ENCODE measurements at regions not wholly inside any gene's neighbourhood (a gene's known extent, or its start where the extent isn't known, plus 50 kb on each side); places are given as distances from the start of the nearest gene placed in this dataset.
"Not testable (repeated sequence)": the region's sequence is repeated elsewhere in the genome, so short reads cannot be mapped to it uniquely, and the experiment has no call there.

GRCh38 chr10:34895977-34896376 lies 80.9 kb upstream of the PARD3 start:
- 85 to 94% methylated on average over 3 of the region's 3 CpGs for WGBS, 2 donors

GRCh38 chr10:34895046-34895445 lies 80.0 kb upstream of the PARD3 start:
- H3K4me1 ChIP-seq (ENCODE audit: control insufficient read depth in 2 of 2, insufficient read depth in 2 of 2, low read length in 1 of 2); H3K27ac ChIP-seq (ENCODE audit: low read depth in 2 of 2, low read length in 1 of 2); H3K36me3 ChIP-seq (ENCODE audit: control insufficient read depth in 2 of 2, insufficient read depth in 2 of 2, low read length in 1 of 2); H3K4me3 ChIP-seq (ENCODE audit: low read depth in 1 of 2, low read length in 2 of 2); H3K27me3 ChIP-seq (ENCODE audit: control insufficient read depth in 1 of 2, insufficient read depth in 2 of 2, low read length in 2 of 2); H3K9me3 ChIP-seq (ENCODE audit: control insufficient read depth in 2 of 2, insufficient read depth in 1 of 2, low read depth in 1 of 2, low read length in 1 of 2): not testable (repeated sequence)
- WGBS, 2 donors: 89 to 92% methylated on average over 3 of the region's 3 CpGs

More at GRCh38 chr10:34895977-34896376, 80.9 kb upstream of the PARD3 start:
- Histone ChIP-seq H3K4me3 (ENCODE audit: low read depth in 1 of 2, low read length in 2 of 2) (no peak overlapping the region), H3K27ac (ENCODE audit: low read depth in 2 of 2, low read length in 1 of 2) (no peak overlapping the region), H3K27me3 (ENCODE audit: control insufficient read depth in 1 of 2, insufficient read depth in 2 of 2, low read length in 2 of 2) (no peaks in the 10 kb centered on the region), H3K36me3 (ENCODE audit: control insufficient read depth in 2 of 2, insufficient read depth in 2 of 2, low read length in 1 of 2) (no peaks in the 10 kb centered on the region), H3K4me1 (ENCODE audit: control insufficient read depth in 2 of 2, insufficient read depth in 2 of 2, low read length in 1 of 2) (no peaks in the 10 kb centered on the region), H3K9me3 (ENCODE audit: control insufficient read depth in 2 of 2, insufficient read depth in 1 of 2, low read depth in 1 of 2, low read length in 1 of 2) (no peaks in the 10 kb centered on the region)

- not testable (repeated sequence) for H3K27me3 ChIP-seq (ENCODE audit: control insufficient read depth in 1 of 2, insufficient read depth in 2 of 2, low read length in 2 of 2); H3K27ac ChIP-seq (ENCODE audit: low read depth in 2 of 2, low read length in 1 of 2); H3K36me3 ChIP-seq (ENCODE audit: control insufficient read depth in 2 of 2, insufficient read depth in 2 of 2, low read length in 1 of 2); H3K4me3 ChIP-seq (ENCODE audit: low read depth in 1 of 2, low read length in 2 of 2); H3K4me1 ChIP-seq (ENCODE audit: control insufficient read depth in 2 of 2, insufficient read depth in 2 of 2, low read length in 1 of 2); H3K9me3 ChIP-seq (ENCODE audit: control insufficient read depth in 2 of 2, insufficient read depth in 1 of 2, low read depth in 1 of 2, low read length in 1 of 2)
- 95 to 96% methylated on average over 6 of the region's 6 CpGs for WGBS, 2 donors
Observed at GRCh38 chr10:34892521-34892920, 77.4 kb upstream of the PARD3 start.

DNA sequence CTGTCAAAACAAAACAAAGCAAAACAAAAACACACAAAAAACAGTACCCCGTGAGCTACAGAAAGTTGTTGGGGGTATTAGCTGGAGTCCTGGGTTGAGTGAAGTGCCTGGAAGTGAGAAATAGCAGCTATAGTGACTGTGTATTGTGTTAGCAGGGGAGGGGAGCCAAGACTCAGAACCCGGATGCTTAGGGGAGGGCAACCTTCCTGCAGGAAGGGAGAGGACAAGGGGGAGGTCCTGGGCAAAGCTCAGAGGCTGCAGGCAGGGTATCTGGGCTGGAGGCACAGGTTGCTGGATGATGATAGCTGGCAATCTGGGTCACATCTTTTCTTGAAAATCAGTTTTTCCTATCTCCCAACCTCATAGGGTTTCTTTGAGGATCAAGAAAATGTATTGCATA lies 75.8 kb upstream of the PARD3 start:
- H3K36me3 ChIP-seq (ENCODE audit: control insufficient read depth in 2 of 2, insufficient read depth in 2 of 2, low read length in 1 of 2): no peaks in the 10 kb centered on the region
- no peak overlapping the region for H3K4me3 ChIP-seq (ENCODE audit: low read depth in 1 of 2, low read length in 2 of 2)
- H3K9me3 ChIP-seq (ENCODE audit: control insufficient read depth in 2 of 2, insufficient read depth in 1 of 2, low read depth in 1 of 2, low read length in 1 of 2): no peaks in the 10 kb centered on the region
- peaks cover 0 to under 1% of the 10 kb centered on the region in 2 donors for H3K4me1 ChIP-seq (ENCODE audit: control insufficient read depth in 2 of 2, insufficient read depth in 2 of 2, low read length in 1 of 2)
- no peaks in the 10 kb centered on the region for H3K27me3 ChIP-seq (ENCODE audit: control insufficient read depth in 1 of 2, insufficient read depth in 2 of 2, low read length in 2 of 2)
- 34 to 35% methylated on average over 2 of the region's 2 CpGs for WGBS, 2 donors
- no peak overlapping the region for H3K27ac ChIP-seq (ENCODE audit: low read depth in 2 of 2, low read length in 1 of 2)

- Histone ChIP-seq H3K9me3 (ENCODE audit: control insufficient read depth in 2 of 2, insufficient read depth in 1 of 2, low read depth in 1 of 2, low read length in 1 of 2) (no peaks in the 10 kb centered on the region), H3K4me1 (ENCODE audit: control insufficient read depth in 2 of 2, insufficient read depth in 2 of 2, low read length in 1 of 2) (peaks cover 0 to 3% of the 10 kb centered on the region in 2 donors), H3K27me3 (ENCODE audit: control insufficient read depth in 1 of 2, insufficient read depth in 2 of 2, low read length in 2 of 2) (no peaks in the 10 kb centered on the region), H3K27ac (ENCODE audit: low read depth in 2 of 2, low read length in 1 of 2) (no peak overlapping the region), H3K4me3 (ENCODE audit: low read depth in 1 of 2, low read length in 2 of 2) (no peak overlapping the region), H3K36me3 (ENCODE audit: control insufficient read depth in 2 of 2, insufficient read depth in 2 of 2, low read length in 1 of 2) (no peaks in the 10 kb centered on the region)
- WGBS, 2 donors: 75 to 80% methylated on average over 16 of the region's 16 CpGs
Observed at GRCh38 chr10:34889004-34889869, 74.1 kb upstream of the PARD3 start.

GRCh38 chr10:34886906-34887642 lies 72.0 kb upstream of the PARD3 start:
- no peaks in the 10 kb centered on the region for H3K27me3 ChIP-seq (ENCODE audit: control insufficient read depth in 1 of 2, insufficient read depth in 2 of 2, low read length in 2 of 2)
- H3K36me3 ChIP-seq (ENCODE audit: control insufficient read depth in 2 of 2, insufficient read depth in 2 of 2, low read length in 1 of 2): no peaks in the 10 kb centered on the region
- peaks cover 0 to 3% of the 10 kb centered on the region in 2 donors for H3K4me1 ChIP-seq (ENCODE audit: control insufficient read depth in 2 of 2, insufficient read depth in 2 of 2, low read length in 1 of 2)
- peak overlapping the region in 1 of 2 donors; percentile 66 for H3K27ac ChIP-seq (ENCODE audit: low read depth in 2 of 2, low read length in 1 of 2)
- H3K4me3 ChIP-seq (ENCODE audit: low read depth in 1 of 2, low read length in 2 of 2): no peak overlapping the region
- 90 to 92% methylated on average over 8 of the region's 8 CpGs for WGBS, 2 donors
- H3K9me3 ChIP-seq (ENCODE audit: control insufficient read depth in 2 of 2, insufficient read depth in 1 of 2, low read depth in 1 of 2, low read length in 1 of 2): no peaks in the 10 kb centered on the region

DNA sequence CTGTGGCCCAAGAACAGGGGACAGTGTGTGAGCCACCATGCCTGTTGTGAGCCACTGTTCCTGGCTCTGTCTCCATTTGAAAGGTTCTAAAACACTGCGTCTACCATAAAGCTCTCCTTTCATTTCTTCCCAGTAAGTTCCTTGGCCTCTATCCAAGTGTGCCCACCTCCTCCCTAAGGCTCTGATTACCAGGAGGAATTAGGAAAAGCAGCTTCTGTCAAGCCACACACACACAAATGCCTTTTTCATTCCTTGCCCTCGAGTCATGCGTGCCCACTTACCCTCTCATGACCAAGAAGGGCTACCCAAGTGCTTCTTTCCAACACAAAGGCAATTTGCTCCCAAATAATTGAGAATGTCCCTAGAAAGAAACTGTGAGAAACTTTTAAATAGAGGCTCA lies 70.8 kb upstream of the PARD3 start:
- H3K36me3 ChIP-seq (ENCODE audit: control insufficient read depth in 2 of 2, insufficient read depth in 2 of 2, low read length in 1 of 2): no peaks in the 10 kb centered on the region
- H3K4me3 ChIP-seq (ENCODE audit: low read depth in 1 of 2, low read length in 2 of 2): no peak overlapping the region
- peak overlapping the region; percentile 19 to 79 for H3K27ac ChIP-seq (ENCODE audit: low read depth in 2 of 2, low read length in 1 of 2)
- WGBS, 2 donors: 82 to 88% methylated on average over 3 of the region's 3 CpGs
- H3K4me1 ChIP-seq (ENCODE audit: control insufficient read depth in 2 of 2, insufficient read depth in 2 of 2, low read length in 1 of 2): peaks cover 0 to 3% of the 10 kb centered on the region in 2 donors
- H3K9me3 ChIP-seq (ENCODE audit: control insufficient read depth in 2 of 2, insufficient read depth in 1 of 2, low read depth in 1 of 2, low read length in 1 of 2): no peaks in the 10 kb centered on the region
- H3K27me3 ChIP-seq (ENCODE audit: control insufficient read depth in 1 of 2, insufficient read depth in 2 of 2, low read length in 2 of 2): no peaks in the 10 kb centered on the region

DNA sequence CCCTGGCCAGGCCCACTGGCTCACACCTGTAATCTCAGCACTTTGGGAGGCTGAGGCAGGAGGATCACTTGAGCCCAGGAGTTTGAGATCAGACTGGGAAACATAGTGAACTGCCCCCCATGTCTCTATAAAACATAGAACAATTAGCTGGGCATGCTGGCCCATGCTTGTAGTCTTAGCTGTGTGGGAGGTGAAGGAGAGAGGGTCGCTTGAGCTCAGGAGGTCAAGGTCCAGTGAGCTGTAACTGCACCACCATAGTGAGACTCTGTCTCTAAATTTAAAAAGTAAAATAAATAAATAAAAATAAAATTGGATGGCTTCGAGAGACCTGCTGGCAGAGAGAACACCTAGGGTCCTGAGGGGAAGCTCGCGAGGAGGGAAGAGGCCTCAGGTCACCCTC lies 69.9 kb upstream of the PARD3 start:
- Histone ChIP-seq H3K9me3 (ENCODE audit: control insufficient read depth in 2 of 2, insufficient read depth in 1 of 2, low read depth in 1 of 2, low read length in 1 of 2) (no peaks in the 10 kb centered on the region), H3K4me3 (ENCODE audit: low read depth in 1 of 2, low read length in 2 of 2) (no peak overlapping the region), H3K27me3 (ENCODE audit: control insufficient read depth in 1 of 2, insufficient read depth in 2 of 2, low read length in 2 of 2) (no peaks in the 10 kb centered on the region), H3K4me1 (ENCODE audit: control insufficient read depth in 2 of 2, insufficient read depth in 2 of 2, low read length in 1 of 2) (peaks cover 0 to 3% of the 10 kb centered on the region in 2 donors), H3K27ac (ENCODE audit: low read depth in 2 of 2, low read length in 1 of 2) (peak overlapping the region; percentile 79 to 89), H3K36me3 (ENCODE audit: control insufficient read depth in 2 of 2, insufficient read depth in 2 of 2, low read length in 1 of 2) (no peaks in the 10 kb centered on the region)
- WGBS, 2 donors: 88 to 92% methylated on average over 4 of the region's 4 CpGs

- Histone ChIP-seq H3K4me3 (ENCODE audit: low read depth in 1 of 2, low read length in 2 of 2) (no peak overlapping the region), H3K9me3 (ENCODE audit: control insufficient read depth in 2 of 2, insufficient read depth in 1 of 2, low read depth in 1 of 2, low read length in 1 of 2) (no peaks in the 10 kb centered on the region), H3K27ac (ENCODE audit: low read depth in 2 of 2, low read length in 1 of 2) (peak overlapping the region; percentile 88 to 89), H3K36me3 (ENCODE audit: control insufficient read depth in 2 of 2, insufficient read depth in 2 of 2, low read length in 1 of 2) (no peaks in the 10 kb centered on the region), H3K27me3 (ENCODE audit: control insufficient read depth in 1 of 2, insufficient read depth in 2 of 2, low read length in 2 of 2) (no peaks in the 10 kb centered on the region), H3K4me1 (ENCODE audit: control insufficient read depth in 2 of 2, insufficient read depth in 2 of 2, low read length in 1 of 2) (peaks cover 0 to 3% of the 10 kb centered on the region in 2 donors)
- 66 to 76% methylated on average over 4 of the region's 4 CpGs for WGBS, 2 donors
Observed at GRCh38 chr10:34884272-34884952, 69.3 kb upstream of the PARD3 start.

All from esophagus (tissue), 2 donors.